Fibroblast of skin of left quadriceps (primary cell): ENCODE measurements at regions not wholly inside any gene's neighbourhood (a gene's known extent, or its start where the extent isn't known, plus 50 kb on each side); places are given as distances from the start of the nearest gene placed in this dataset.

Experiments used
- DNase-seq, 2 experiments: peaks; one replicate each; pipeline ENCODE4 v3.0.0-alpha.2; 2013; ENCODE audit warnings: low read depth in 2 of 2

- DNase-seq, result no peak
These were observed 148.1 kb downstream of the PPARGC1A start for GRCh38 chr4:23741681-23742191.

DNA sequence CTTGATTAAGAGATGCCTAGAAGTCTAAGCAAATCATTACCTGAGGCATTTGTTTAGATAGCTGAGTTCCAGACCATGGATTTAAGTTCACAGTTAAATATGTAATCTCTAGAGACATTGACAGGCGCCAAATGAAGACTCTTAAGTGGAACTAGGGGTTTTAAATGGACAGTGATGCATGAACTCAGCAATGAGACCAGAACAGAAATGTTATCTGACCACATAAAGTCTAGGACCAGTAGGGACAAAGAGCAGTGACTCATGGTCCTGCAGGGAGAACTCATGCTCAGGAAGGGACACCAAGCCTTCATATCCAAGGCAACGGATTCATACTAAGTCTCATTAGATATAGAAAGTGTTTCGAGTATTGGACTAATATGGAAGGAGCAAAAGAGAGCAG lies 152.3 kb downstream of the PPARGC1A start:
- DNase-seq, result no peak

GRCh38 chr4:23736466-23736865 lies 153.4 kb downstream of the PPARGC1A start:
- DNase-seq, result no peak

DNA sequence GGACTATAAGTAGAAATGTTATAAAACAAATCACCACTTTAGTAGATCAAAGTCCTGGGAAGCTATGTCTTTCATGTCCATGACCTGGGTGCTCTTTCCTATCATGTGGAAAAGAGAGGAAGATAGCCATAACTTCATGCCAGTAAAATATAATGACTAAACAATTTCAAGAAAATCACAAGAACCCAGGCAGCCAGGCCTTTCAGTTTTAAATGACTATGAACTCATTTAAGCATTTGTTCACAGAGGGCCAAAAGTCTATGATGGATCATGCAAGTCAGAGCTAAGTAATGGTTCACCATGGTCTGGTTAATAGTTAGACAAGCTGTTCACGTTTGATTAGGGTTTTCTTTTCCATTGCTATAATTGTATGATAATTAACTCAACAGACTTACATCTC lies 155.8 kb downstream of the PPARGC1A start:
- DNase-seq, result no peak

DNA sequence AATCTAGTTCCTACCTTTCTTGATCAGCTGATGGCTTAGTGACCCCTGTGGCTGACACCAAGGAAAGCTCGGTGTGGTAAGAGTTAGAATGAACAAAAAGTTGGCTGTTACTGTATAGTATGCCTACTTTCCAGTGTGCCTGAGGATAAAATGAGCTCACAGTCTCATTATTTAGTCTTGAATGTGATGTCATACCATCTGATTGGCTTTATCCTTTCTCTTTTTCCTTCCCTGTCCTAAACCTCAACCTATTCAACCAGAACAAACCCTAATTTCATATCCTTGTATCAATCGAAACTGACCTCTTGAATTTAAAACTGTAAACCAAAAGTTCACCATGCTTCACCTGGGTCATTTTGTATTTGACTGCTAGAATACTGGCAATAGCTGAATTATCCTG lies 156.4 kb downstream of the PPARGC1A start:
- no peak for DNase-seq

- no peak for DNase-seq
These were observed 158.8 kb downstream of the PPARGC1A start for GRCh38 chr4:23730998-23731397.

- no peak for DNase-seq
These were observed 160.9 kb downstream of the PPARGC1A start for GRCh38 chr4:23728971-23729370.

DNA sequence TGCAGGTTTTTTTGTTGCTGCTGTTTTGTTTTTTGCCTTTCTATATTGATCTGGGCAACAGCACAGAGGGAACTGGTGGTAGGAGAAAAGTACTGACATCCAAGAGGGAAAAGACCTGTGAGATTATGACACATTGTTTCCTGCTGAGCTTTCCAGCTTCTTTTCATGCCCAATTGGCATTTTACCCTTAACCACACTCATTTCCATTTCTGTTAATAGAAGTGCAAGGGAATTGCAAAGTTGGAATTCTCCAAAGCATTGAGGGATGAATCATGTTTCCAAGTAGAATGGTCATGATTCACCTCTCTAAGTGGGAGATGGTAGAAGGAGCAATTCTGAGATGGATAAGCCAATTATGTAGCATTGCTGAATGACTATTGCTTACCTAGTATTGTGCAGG lies 161.5 kb downstream of the PPARGC1A start:
- DNase-seq, result peak; percentile 95

- no peak for DNase-seq
These were observed 169.3 kb downstream of the PPARGC1A start for GRCh38 chr4:23720556-23720955.

- DNase-seq, result no peak
These were observed 171.4 kb downstream of the PPARGC1A start for GRCh38 chr4:23718435-23718834.

DNA sequence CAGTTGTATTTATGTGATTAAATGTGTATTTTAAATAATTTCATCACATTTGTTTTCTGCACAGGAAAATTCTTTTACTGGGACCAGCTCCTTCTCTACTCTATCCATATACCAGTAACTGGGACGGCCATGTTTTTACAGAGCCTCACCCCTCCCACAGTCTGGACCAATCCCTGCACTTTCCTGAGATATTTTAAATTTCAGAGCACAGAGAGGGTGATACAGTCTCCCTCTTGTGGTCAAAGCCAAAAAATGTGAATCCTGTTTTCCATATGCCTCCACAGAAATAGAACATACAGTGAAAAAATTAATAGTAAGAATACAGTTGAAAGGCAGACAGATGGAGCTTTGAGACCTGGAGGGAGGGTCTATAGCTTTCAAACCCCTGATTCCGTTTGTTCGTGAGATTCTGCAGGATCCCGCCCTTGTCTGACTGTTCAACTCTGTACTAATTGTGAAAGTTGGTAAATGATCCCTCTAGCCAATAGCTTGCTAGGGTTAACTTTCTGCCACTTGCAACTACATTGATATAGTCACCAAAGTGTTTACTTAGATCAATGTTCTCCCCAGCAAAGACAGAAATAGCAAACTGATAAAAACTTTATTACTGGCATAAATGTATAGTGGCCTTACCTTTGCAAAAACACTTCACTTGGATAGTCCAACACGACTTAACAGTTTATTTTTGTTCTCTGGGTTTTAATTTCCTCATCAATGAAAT lies 172.2 kb downstream of the PPARGC1A start:
- no peak for DNase-seq

DNA sequence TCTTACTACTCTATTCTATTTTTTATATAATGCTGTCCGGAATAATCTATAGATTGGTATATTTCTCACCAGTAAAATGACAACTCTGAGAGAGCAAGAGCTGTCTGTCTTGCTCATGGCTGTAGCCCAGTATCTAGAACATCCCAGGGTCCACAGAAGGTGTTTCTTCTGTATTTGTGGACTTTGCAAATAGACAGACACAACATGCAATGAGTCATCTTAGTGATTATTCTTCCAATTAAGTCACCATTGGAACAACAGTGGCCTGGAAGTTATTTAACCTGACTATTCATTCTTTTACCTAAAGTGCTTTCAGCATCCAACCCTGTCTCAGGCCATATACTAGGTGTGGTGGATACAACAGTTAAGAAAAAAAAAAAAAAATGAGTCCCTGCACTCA lies 179.5 kb downstream of the PPARGC1A start:
- no peak for DNase-seq

DNA sequence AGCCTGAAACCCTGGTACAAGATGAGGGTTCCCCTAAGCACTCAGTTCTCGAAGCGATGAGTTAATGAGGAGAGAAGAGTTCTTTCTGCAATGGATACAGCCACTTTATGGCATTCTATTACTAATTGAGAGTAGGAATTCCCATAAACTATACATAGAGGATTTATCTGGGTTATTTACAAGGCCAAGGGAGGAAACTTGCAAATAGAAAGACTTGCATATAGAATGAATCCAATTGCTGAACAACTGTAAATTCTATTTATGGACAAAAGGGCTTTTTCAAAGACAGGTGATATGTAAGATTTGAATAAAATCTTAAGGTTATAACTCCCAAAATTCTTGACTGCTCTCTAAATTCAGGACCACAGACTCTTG lies 182.2 kb downstream of the PPARGC1A start:
- no peak for DNase-seq

DNA sequence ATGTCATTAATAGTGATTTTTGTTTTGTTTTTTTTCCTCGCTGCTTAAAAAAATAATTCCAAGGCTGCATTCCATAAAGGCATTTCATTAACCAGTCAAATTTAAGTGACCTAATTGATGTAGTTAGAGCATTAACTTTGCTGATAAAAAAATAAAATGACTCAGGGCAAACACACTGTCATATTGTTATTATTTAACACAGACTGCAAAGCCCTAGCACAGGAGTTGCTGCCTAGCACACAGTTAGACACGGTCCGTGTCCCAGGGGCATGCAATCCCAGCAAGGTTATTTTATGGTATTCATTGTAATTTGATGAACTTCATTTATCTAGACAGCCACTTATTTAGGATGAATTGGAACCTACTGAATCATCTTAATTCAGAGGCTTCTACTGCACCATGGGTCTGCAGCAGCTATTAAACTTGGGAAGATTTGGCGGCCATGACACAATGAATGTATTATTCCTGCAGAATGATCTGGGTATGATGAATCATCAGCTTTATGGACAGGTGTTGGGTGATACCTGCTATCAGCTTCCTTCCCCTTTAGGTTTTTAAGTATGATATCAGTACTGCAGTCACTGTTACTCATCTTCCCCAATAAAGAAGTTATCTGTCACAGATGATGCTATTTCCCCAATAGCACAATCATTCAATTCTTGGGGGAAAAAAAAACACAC lies 182.7 kb downstream of the PPARGC1A start:
- DNase-seq, result no peak

GRCh38 chr4:23700197-23700596 lies 189.7 kb downstream of the PPARGC1A start:
- DNase-seq, result no peak

GRCh38 chr4:23697722-23698121 lies 192.1 kb downstream of the PPARGC1A start:
- no peak for DNase-seq

GRCh38 chr4:23697001-23697528 lies 192.8 kb downstream of the PPARGC1A start:
- DNase-seq, result no peak

DNA sequence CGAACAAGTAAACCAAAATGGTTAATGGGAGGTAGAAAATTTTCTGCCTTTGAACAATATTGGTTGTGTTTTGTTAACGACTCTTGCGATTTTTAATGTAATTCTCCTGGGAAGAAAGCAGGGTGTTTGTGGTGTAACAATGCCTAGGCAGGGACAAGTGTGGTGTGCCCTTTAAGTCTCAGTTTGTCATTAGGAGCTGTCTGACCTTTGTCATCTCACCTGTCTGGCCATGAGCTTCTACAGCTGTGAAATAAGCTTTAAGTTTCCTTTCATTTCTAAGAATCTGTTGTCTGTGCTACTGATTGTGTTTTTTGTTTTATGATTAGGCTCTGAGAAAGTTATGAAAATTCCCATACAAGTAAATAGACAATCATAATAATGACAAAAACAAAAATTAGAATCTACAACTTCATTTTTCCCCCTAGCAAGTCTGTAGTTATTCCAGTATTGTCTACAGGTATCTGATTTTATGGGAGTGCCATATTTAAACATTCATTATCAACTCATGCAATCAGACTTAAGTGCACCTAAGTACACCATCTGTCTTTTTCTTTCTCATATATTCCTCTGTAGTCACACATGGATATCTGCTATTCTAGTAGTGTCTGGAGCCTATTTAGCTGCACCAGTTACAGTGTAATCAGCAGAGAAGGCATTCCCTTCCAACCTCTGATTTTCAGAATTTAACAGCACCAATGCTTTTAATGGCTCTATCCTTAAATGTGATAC lies 203.5 kb downstream of the PPARGC1A start:
- DNase-seq, result no peak

GRCh38 chr4:23685471-23685870 lies 204.4 kb downstream of the PPARGC1A start:
- DNase-seq, result no peak

GRCh38 chr4:23680671-23681518 lies 209.0 kb downstream of the PPARGC1A start:
- DNase-seq, result peak; percentile 5 to 8

DNA sequence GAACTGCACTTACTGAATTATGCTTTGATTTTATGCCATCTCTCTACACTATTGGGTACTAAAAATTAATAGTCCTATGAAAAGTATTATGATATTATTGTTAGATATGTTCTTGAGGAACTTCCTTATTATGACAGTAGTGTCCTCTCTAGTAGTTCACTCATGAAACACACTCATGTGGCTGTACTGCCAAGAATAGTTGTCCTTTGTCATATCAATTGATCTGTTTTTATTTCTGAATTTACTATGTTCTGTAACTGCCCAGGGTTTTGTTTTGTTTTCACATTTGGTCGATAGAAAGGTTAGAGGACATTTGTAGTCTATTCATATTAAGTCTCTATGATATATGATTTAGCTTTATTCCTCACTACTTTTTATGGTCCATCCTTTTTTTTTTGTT lies 215.2 kb downstream of the PPARGC1A start:
- DNase-seq, result no peak

DNA sequence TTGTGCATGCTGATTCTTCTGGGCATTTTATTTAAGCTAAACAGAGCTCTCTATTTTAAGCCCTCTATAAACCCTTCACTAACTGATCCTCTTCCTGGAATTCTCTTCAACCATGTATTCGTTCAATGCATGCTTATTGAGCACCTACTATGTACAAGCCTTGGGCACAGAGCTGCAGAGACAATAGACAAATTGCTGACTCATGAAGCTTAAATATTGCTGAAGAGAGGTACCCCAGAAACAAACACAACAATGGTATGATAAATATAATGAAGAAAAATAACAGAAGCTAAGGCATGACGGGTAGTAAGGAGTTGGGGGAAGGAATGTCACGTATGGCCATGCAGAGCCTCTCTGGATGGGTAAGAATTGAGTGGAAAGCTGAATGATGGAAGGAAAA lies 222.2 kb downstream of the PPARGC1A start:
- DNase-seq, result no peak
